ENCODE measurements at regions not wholly inside any gene's neighbourhood (a gene's known extent, or its start where the extent isn't known, plus 50 kb on each side); places are given as distances from the start of the nearest gene placed in this dataset.
"Not testable (repeated sequence)": the region's sequence is repeated elsewhere in the genome, so short reads cannot be mapped to it uniquely, and the experiment has no call there.

DNA sequence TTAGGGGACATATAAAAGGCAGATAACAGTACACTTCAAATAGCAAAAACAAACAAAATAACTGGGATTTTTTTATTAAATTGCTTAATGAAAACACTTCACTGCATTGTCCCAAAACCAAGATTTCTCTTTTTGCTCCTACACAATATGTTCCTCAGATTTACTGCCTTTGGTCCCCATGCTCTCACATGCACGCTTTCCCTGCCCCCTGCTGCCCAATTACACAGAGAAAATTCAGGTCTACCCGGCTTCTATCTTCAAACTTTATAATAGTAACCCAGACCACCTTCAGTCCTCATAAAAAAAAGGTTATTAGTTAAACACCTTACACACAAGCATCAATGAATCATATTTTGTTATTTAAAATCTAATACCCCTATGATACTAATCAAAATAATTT lies 673.8 kb upstream of the HS3ST5 start:
- no peak for DNase-seq

GRCh38 chr6:115004982-115005381 lies 662.2 kb upstream of the HS3ST5 start:
- DNase-seq, result peak; percentile 12

GRCh38 chr6:115004204-115004603 lies 661.4 kb upstream of the HS3ST5 start:
- peak; percentile 4 for DNase-seq

- DNase-seq, result peak; percentile 5
Measured at GRCh38 chr6:115001731-115002350, 659.0 kb upstream of the HS3ST5 start.

GRCh38 chr6:115000736-115001135 lies 657.9 kb upstream of the HS3ST5 start:
- DNase-seq, result no peak

DNA sequence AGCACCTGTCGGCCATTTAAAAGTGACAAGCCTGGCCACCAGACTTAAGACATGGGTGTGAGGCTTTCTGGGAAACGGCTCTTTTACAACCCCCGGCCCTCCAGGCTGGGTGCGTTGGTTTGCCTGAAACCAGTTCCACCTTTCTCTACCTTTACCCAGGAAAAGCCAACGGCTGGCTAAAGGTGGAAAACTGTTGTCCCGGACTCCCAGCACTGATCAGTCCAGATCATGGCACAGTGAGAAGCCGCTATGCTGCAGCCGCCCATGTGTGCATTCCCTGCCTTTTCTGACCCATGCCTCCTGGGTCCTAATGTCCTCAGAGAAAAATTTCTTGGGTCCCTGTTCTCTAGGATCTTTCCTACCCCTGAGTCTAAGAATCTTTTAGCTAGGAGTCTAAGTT lies 655.7 kb upstream of the HS3ST5 start:
- peak; percentile 21 for DNase-seq

DNA sequence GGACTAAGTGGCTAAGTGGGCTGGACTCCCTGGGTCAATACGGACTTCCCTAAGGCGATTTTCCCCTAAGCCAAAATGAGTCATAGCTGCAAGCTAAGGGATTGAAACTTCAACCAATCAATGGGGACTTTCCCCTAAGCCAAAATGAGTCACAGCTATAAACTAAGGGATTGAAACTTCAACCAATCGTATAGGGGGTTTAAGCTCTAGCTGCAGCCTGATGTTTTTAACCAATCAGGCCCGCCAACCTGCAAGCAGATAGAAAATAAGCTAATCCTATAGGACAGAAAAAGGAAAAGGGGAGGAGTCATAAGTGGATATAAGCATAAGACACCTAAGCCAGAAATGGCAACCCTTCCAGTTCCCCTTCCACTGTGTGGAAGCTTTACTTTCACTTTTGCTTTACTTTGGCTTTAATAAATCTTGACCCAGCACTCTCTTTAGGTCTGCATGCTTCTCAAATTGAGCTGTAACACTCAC lies 655.0 kb upstream of the HS3ST5 start:
- peak; percentile 85 for DNase-seq

DNA sequence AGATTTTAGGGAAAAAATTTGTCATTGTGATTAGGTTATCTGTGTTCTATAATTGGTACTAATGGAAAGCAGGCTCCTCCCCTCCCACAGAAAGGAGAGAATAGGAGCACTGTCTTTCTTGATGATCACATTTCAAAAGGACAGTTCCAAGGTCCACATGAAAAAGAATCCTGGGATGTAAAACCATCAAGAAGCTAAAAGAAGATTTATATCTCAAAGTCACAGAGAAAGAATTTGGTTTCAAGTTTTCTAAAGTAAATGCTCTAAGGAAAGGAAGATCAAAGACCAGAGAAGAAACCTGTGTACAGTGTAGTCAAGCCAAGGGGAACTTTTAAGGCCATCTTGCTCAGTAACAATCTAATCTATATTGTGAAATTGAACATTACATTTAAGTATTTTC lies 652.7 kb upstream of the HS3ST5 start:
- no peak for DNase-seq

- DNase-seq, result no peak
Measured at GRCh38 chr6:114989279-114989964, 646.6 kb upstream of the HS3ST5 start.

- no peak for DNase-seq
Measured at GRCh38 chr6:114987281-114987680, 644.5 kb upstream of the HS3ST5 start.

- no peak for DNase-seq
Measured at GRCh38 chr6:114955363-114955762, 612.5 kb upstream of the HS3ST5 start.

DNA sequence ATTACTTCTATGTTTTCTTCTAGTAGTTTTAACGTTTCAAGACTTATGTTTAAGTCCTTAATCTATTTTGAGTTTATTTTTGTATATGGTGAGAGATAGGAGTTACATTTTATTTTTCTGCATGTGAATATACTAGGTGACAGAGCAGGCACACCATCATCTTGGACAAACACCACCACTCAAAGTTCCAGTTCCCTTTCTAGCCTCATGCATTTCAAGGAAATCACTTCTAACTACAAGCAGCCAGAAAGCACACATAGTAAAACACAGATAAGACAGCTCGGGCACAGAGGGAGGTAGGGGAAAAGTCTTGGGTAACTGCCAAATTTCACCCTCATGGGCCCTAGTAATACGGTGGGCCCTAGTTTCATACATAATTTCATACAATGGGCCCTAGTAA lies 609.4 kb upstream of the HS3ST5 start:
- no peak for DNase-seq

DNA sequence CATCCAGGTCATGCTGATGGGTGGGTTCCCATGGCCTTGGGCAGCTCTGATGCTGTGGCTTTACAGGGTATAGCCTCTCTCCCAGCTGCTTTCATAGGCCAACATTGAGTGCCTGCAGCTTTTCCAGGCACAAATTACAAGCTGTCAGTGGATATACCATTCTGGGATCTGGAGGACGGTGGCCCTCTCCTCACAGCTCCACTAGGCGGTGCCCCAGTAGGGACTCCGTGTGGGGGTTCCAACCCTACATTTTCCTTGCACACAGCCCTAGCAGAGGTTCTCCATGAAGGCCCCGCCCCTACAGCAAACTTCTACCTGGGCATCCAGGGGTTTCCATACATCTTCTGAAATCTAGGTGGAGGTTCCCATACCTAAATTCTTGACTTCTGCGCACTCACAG lies 602.6 kb upstream of the HS3ST5 start:
- no peak for DNase-seq

- no peak for DNase-seq
Measured at GRCh38 chr6:114941078-114941477, 598.3 kb upstream of the HS3ST5 start.

DNA sequence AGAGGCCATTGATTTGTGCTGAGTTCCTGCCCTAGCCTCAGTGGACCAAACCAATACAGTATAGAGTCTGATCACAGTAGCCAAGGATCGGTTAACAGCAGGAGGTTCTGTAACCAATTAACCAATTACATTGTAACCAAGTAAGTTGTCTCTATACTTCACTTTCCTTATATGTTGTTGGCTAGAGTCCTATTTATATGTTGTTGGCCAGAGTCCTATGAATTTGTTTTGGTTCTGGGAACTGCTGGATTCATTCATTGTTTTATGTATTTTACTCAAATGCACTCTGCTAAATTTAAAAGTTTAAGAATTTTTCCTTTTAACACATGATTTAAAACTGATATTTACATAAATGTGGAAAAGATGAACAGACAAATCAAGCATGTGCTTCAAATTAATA lies 597.4 kb upstream of the HS3ST5 start:
- no peak for DNase-seq

- DNase-seq, result no peak
Measured at GRCh38 chr6:114939630-114940029, 596.8 kb upstream of the HS3ST5 start.

GRCh38 chr6:114936080-114936479 lies 593.3 kb upstream of the HS3ST5 start:
- DNase-seq, result no peak

GRCh38 chr6:114934079-114934478 lies 591.3 kb upstream of the HS3ST5 start:
- DNase-seq, result no peak

GRCh38 chr6:114928731-114929130 lies 585.9 kb upstream of the HS3ST5 start:
- DNase-seq, result not testable (repeated sequence)

DNA sequence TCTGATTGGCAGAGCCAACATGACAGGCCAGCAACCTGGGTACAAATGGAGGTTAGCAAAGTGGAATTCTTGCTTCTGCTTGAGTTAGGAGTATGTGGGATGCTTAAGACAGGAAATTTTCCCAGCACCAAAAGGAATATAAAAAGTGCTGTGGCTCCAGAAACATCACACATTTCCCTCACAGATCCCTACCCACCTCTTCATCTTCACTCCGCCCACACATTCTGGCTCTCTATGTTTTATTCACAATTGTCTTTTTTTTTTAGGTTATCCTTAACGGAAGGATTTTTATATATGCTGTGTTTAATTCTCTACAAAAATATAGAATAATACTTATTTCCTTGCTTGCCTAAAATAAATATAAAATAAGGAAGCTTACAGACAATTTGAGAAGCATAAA lies 563.3 kb upstream of the HS3ST5 start:
- DNase-seq, result no peak

DNA sequence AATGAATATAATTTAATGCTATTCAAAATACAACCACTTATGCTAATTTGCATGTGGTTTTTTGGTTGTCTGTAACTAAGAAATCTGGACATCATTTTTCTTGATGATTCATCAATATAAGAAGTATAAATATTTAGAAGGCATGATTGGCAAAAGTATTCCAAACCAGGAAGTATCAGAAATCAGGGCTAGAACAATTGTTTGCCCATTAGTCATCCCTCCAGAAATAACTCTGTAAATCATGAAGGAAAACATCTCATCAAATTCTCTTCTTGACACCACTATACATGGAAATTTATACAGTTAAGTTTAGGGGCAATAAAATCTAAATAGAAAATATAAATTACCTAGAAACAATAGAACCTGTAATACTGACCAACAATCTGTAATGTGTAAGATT lies 554.7 kb upstream of the HS3ST5 start:
- peak; percentile 54 for DNase-seq

DNA sequence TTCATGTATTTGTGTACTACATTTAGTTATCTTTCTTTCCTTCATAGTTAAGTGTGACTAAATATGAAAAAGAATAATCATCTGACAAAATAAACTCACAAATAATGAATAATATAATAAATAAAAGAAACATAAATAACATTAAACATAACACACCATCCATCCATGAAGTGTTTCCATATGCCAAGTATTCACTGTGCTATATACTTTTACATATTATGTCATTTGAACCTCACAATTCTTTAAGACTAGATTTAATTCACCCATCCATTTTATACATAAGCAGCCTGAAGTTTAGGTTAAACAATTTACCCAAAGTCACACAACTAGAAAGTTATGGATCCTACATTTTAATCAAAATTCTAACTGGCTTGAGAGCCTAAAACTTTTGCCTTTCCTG lies 549.4 kb upstream of the HS3ST5 start:
- no peak for DNase-seq

- no peak for DNase-seq
Measured at GRCh38 chr6:114888241-114888640, 545.4 kb upstream of the HS3ST5 start.

- DNase-seq, result no peak
Measured at GRCh38 chr6:114886670-114887436, 544.0 kb upstream of the HS3ST5 start.

All from DMS53 (cell line).